ENCODE measurements at regions not wholly inside any gene's neighbourhood (a gene's known extent, or its start where the extent isn't known, plus 50 kb on each side); places are given as distances from the start of the nearest gene placed in this dataset.

DNA sequence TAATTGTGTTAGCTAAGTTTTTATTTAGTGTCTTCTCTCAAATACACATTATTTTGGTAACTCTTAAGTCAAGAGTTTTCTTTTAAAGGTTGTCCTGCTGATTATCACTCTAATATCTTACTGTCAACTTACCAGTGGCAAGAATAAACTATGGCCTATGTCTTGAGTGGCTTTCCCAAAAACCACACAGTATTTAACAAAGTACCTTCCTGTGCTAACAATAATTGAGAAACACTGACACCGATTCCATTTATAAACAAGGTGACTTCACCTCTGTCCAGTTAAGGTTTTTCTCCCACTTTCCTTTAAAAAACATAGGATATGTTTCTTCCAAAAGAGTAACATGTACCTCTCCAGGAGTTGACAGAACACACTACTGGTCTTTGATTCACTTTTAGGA lies 234.3 kb upstream of the CD96 start:
- no peaks in the 10 kb centered on the region for H3K9me3 ChIP-seq (ENCODE audit: control insufficient read depth, insufficient read depth, low read depth, low read length)
- intact Hi-C loops (cut with micrococcal nuclease; ENCODE audit: unreplicated experiment), result no loop called here
- no peaks in the 10 kb centered on the region for H3K4me1 ChIP-seq (ENCODE audit: control insufficient read depth, insufficient read depth, low read length)
- H3K4me3 ChIP-seq (ENCODE audit: low read depth in 2 of 2, low read length in 2 of 2), result no peak overlapping the region
- no peak for TF ChIP-seq CTCF (IDR thresholded peaks at IDR 0.05)
- TF ChIP-seq TCF7L2 (IDR thresholded peaks at IDR 0.05; ENCODE audit: low read depth, low read length), result no peak
- ChIA-PET CTCF (no interaction called here), POLR2A (no interaction called here)
- BruUV-seq (replicated peaks), result no TSS peak
- ATAC-seq (no peak), DNase-seq (ENCODE audit: low read depth, low spot score) (no peak)
- H3K27me3 ChIP-seq (ENCODE audit: control insufficient read depth, insufficient read depth, low read length), result no peaks in the 10 kb centered on the region
- H3K27ac ChIP-seq (ENCODE audit: low read length), result no peak overlapping the region
- in situ Hi-C loops (cut with HindIII; ENCODE audit: low pct_unique_long_range_greater_than_20kb, low sequenced_read_pairs), result no loop called here
- H3K36me3 ChIP-seq (ENCODE audit: control insufficient read depth, insufficient read depth, low read length), result no peaks in the 10 kb centered on the region

GRCh38 chr3:111311126-111311525 lies 230.9 kb upstream of the CD96 start:
- DNase-seq (ENCODE audit: low read depth, low spot score) (no peak), ATAC-seq (no peak)
- H3K36me3 ChIP-seq (ENCODE audit: control insufficient read depth, insufficient read depth, low read length), result no peaks in the 10 kb centered on the region
- intact Hi-C loops (cut with micrococcal nuclease; ENCODE audit: unreplicated experiment), result no loop called here
- POLR2A ChIA-PET, result no interaction called here
- no peak overlapping the region for H3K27ac ChIP-seq (ENCODE audit: low read length)
- H3K4me1 ChIP-seq (ENCODE audit: control insufficient read depth, insufficient read depth, low read length), result no peaks in the 10 kb centered on the region
- in situ Hi-C loops (cut with HindIII; ENCODE audit: low pct_unique_long_range_greater_than_20kb, low sequenced_read_pairs), result no loop called here
- H3K27me3 ChIP-seq (ENCODE audit: control insufficient read depth, insufficient read depth, low read length), result no peaks in the 10 kb centered on the region
- no peak overlapping the region for H3K4me3 ChIP-seq (ENCODE audit: low read depth in 2 of 2, low read length in 2 of 2)
- TF ChIP-seq TCF7L2 (IDR thresholded peaks at IDR 0.05; ENCODE audit: low read depth, low read length), result no peak
- no peak for TF ChIP-seq SIN3A (IDR thresholded peaks at IDR 0.05; ENCODE audit: borderline replicate concordance, insufficient read depth, low read depth, low read length)
- TF ChIP-seq, protein P1, sequence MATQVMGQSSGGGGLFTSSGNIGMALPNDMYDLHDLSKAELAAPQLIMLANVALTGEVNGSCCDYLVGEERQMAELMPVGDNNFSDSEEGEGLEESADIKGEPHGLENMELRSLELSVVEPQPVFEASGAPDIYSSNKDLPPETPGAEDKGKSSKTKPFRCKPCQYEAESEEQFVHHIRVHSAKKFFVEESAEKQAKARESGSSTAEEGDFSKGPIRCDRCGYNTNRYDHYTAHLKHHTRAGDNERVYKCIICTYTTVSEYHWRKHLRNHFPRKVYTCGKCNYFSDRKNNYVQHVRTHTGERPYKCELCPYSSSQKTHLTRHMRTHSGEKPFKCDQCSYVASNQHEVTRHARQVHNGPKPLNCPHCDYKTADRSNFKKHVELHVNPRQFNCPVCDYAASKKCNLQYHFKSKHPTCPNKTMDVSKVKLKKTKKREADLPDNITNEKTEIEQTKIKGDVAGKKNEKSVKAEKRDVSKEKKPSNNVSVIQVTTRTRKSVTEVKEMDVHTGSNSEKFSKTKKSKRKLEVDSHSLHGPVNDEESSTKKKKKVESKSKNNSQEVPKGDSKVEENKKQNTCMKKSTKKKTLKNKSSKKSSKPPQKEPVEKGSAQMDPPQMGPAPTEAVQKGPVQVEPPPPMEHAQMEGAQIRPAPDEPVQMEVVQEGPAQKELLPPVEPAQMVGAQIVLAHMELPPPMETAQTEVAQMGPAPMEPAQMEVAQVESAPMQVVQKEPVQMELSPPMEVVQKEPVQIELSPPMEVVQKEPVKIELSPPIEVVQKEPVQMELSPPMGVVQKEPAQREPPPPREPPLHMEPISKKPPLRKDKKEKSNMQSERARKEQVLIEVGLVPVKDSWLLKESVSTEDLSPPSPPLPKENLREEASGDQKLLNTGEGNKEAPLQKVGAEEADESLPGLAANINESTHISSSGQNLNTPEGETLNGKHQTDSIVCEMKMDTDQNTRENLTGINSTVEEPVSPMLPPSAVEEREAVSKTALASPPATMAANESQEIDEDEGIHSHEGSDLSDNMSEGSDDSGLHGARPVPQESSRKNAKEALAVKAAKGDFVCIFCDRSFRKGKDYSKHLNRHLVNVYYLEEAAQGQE (IDR thresholded peaks at IDR 0.05; ENCODE audit: insufficient read depth in 1 of 2, low read depth in 2 of 2, low read length in 1 of 2), result no peak
- no peak for TF ChIP-seq POLR2AphosphoS5 (IDR thresholded peaks at IDR 0.05; ENCODE audit: low read depth, low read length)
- TF ChIP-seq CTCF (IDR thresholded peaks at IDR 0.05), result no peak
- BruUV-seq (replicated peaks), result no TSS peak
- H3K9me3 ChIP-seq (ENCODE audit: control insufficient read depth, insufficient read depth, low read depth, low read length), result no peaks in the 10 kb centered on the region
- CTCF ChIA-PET, result no interaction called here

Data from Panc1 (cell line).